ENCODE measurements at regions not wholly inside any gene's neighbourhood (a gene's known extent, or its start where the extent isn't known, plus 50 kb on each side); places are given as distances from the start of the nearest gene placed in this dataset.

DNA sequence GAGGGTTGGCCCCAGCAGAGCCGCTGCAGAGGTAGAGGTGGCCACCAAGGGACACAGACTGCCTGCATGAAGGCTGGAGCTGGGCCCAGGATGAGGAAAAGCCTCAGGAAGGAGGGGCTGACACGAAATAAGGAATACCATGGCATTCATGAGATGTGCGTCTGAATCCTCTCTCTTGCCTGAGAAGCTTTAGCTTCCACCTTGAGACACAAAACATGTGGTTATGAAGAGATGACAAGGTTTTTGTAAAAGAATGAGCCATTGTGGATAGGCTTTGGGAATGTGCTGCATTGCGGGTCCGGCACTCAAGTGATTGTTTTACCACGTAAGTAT is 82.7 kb downstream of the DAD1 start:
- no peak for TF ChIP-seq REST (IDR thresholded peaks at IDR 0.05; ENCODE audit: low read depth)
- TF ChIP-seq TAF1 (IDR thresholded peaks at IDR 0.05; ENCODE audit: low read depth), result no peak
- TF ChIP-seq, protein P1, sequence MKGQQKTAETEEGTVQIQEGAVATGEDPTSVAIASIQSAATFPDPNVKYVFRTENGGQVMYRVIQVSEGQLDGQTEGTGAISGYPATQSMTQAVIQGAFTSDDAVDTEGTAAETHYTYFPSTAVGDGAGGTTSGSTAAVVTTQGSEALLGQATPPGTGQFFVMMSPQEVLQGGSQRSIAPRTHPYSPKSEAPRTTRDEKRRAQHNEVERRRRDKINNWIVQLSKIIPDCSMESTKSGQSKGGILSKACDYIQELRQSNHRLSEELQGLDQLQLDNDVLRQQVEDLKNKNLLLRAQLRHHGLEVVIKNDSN (IDR thresholded peaks at IDR 0.05), result no peak
- no peak for TF ChIP-seq EGR1 (IDR thresholded peaks at IDR 0.05)
- no peak for TF ChIP-seq YY1 (IDR thresholded peaks at IDR 0.05; ENCODE audit: low read depth)
- TF ChIP-seq TEAD4 (IDR thresholded peaks at IDR 0.05), result no peak
